Left ventricle myocardium inferior (tissue), 1 donor: ENCODE measurements at regions not wholly inside any gene's neighbourhood (a gene's known extent, or its start where the extent isn't known, plus 50 kb on each side); places are given as distances from the start of the nearest gene placed in this dataset.

ENCODE experiments used
- DNase-seq: peaks from one replicate; pipeline ENCODE4 v3.0.0-alpha.2; 2020
- H3K27ac ChIP-seq: fragments of 200-600 bp; replicated peaks from 2 replicates; pipeline ENCODE4 v1.8.0; 2021
- H3K27me3 ChIP-seq: fragments of 200-600 bp; 2 replicates; pipeline ENCODE4 v1.8.0; 2021; ENCODE audit warnings: low read depth
- H3K36me3 ChIP-seq: fragments of 200-600 bp; 2 replicates; pipeline ENCODE4 v1.8.0; 2021
- H3K4me1 ChIP-seq: fragments of 200-600 bp; 2 replicates; pipeline ENCODE4 v1.8.0; 2021
- H3K4me3 ChIP-seq: fragments of 200-600 bp; 2 replicates; pipeline ENCODE4 v1.8.0; 2021; ENCODE audit warnings: mild to moderate bottlenecking, moderate library complexity
- H3K9me3 ChIP-seq: fragments of 200-600 bp; replicated peaks from 2 replicates; pipeline ENCODE4 v1.8.0; 2021
- CTCF ChIP-seq: fragments of 200-600 bp; IDR thresholded peaks from 2 replicates; pipeline ENCODE4 v1.8.0; 2021; ENCODE audit warnings: antibody characterized with exemption, mild to moderate bottlenecking, borderline replicate concordance
- intact Hi-C: fragments of 100-400 bp; cut with micrococcal nuclease; formaldehyde crosslinking; loops from one replicate; pipeline ENCODE4 v1.11.0; 2022
- donor health status: DM: no; HTN: yes; CAD: no; lungs with severe emphysema.

- no peaks in the 10 kb centered on the region for H3K9me3 ChIP-seq
- no peak for TF ChIP-seq CTCF
- DNase-seq = no peak
- no peak overlapping the region for H3K27ac ChIP-seq
- peaks cover 18% of the 10 kb centered on the region for H3K4me1 ChIP-seq
- intact Hi-C loops = no loop called here
- no peak overlapping the region for H3K4me3 ChIP-seq
- no peaks in the 10 kb centered on the region for H3K36me3 ChIP-seq
- peaks cover 45% of the 10 kb centered on the region for H3K27me3 ChIP-seq
Measured at GRCh38 chr6:169162249-169162648, 91.4 kb downstream of the THBS2 start.

- H3K36me3 ChIP-seq = no peaks in the 10 kb centered on the region
- TF ChIP-seq CTCF = no peak
- no peaks in the 10 kb centered on the region for H3K9me3 ChIP-seq
- H3K4me3 ChIP-seq = no peak overlapping the region
- H3K27me3 ChIP-seq = peaks cover 39% of the 10 kb centered on the region
- peaks cover 19% of the 10 kb centered on the region for H3K4me1 ChIP-seq
- DNase-seq = no peak
- intact Hi-C loops = no loop called here
- H3K27ac ChIP-seq = no peak overlapping the region
Measured at GRCh38 chr6:169161572-169162167, 92.0 kb downstream of the THBS2 start.

- Histone ChIP-seq H3K4me1 (peaks cover 19% of the 10 kb centered on the region), H3K27me3 (peaks cover 38% of the 10 kb centered on the region), H3K27ac (no peak overlapping the region), H3K36me3 (no peaks in the 10 kb centered on the region), H3K4me3 (no peak overlapping the region), H3K9me3 (no peaks in the 10 kb centered on the region)
- DNase-seq = no peak
- intact Hi-C loops = no loop called here
- no peak for TF ChIP-seq CTCF
Measured at GRCh38 chr6:169160855-169161560, 92.6 kb downstream of the THBS2 start.

- intact Hi-C loops = no loop called here
- DNase-seq = no peak
- Histone ChIP-seq H3K27ac (no peak overlapping the region), H3K36me3 (no peaks in the 10 kb centered on the region), H3K4me1 (peaks cover 19% of the 10 kb centered on the region), H3K4me3 (no peak overlapping the region), H3K9me3 (no peaks in the 10 kb centered on the region), H3K27me3 (peaks cover 37% of the 10 kb centered on the region)
- no peak for TF ChIP-seq CTCF
Measured at GRCh38 chr6:169160091-169160854, 93.4 kb downstream of the THBS2 start.

GRCh38 chr6:169159331-169159730 lies 94.3 kb downstream of the THBS2 start:
- Histone ChIP-seq H3K9me3 (no peaks in the 10 kb centered on the region), H3K27me3 (peaks cover 41% of the 10 kb centered on the region), H3K4me1 (peaks cover 19% of the 10 kb centered on the region), H3K36me3 (no peaks in the 10 kb centered on the region), H3K27ac (no peak overlapping the region), H3K4me3 (no peak overlapping the region)
- intact Hi-C loops = no loop called here
- no peak for TF ChIP-seq CTCF
- DNase-seq = no peak
